ENCODE measurements at regions not wholly inside any gene's neighbourhood (a gene's known extent, or its start where the extent isn't known, plus 50 kb on each side); places are given as distances from the start of the nearest gene placed in this dataset.
"Not testable (repeated sequence)": the region's sequence is repeated elsewhere in the genome, so short reads cannot be mapped to it uniquely, and the experiment has no call there.

DNA sequence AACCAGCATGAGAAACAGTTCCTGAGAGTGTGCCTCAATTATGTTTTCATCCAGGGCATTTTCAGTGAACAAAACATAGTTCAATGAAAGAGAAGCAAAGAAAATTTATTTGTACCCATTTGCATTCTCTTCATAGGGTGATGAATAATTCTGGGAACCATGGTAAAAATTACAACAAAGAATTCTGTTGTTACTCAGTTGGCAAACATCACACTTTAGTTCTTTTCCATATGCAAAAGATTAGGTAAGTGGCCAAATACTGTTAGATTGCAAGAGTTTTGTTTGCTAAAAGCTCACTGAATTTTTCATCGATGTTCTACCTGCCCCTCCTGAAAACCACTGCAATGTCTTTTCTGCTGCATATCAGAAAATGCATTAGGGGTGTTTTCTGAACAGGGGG lies 132.4 kb upstream of the RGS6 start:
- Histone ChIP-seq H3K27ac (no peak overlapping the region), H3K4me3 (no peak overlapping the region), H3K4me1 (no peaks in the 10 kb centered on the region), H3K27me3 (no peaks in the 10 kb centered on the region), H3K36me3 (no peaks in the 10 kb centered on the region), H3K9me3 (no peaks in the 10 kb centered on the region)
- WGBS, 2 donors, result 45 to 62% methylated on average over 1 of the region's 1 CpG
- FAIRE-seq (no peak), DNase-seq (no peak), ATAC-seq (no peak)
- TF ChIP-seq, protein P1, sequence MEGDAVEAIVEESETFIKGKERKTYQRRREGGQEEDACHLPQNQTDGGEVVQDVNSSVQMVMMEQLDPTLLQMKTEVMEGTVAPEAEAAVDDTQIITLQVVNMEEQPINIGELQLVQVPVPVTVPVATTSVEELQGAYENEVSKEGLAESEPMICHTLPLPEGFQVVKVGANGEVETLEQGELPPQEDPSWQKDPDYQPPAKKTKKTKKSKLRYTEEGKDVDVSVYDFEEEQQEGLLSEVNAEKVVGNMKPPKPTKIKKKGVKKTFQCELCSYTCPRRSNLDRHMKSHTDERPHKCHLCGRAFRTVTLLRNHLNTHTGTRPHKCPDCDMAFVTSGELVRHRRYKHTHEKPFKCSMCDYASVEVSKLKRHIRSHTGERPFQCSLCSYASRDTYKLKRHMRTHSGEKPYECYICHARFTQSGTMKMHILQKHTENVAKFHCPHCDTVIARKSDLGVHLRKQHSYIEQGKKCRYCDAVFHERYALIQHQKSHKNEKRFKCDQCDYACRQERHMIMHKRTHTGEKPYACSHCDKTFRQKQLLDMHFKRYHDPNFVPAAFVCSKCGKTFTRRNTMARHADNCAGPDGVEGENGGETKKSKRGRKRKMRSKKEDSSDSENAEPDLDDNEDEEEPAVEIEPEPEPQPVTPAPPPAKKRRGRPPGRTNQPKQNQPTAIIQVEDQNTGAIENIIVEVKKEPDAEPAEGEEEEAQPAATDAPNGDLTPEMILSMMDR (IDR thresholded peaks at IDR 0.05), result no peak
- intact Hi-C loops (cut with DNase I), result no loop called here

DNA sequence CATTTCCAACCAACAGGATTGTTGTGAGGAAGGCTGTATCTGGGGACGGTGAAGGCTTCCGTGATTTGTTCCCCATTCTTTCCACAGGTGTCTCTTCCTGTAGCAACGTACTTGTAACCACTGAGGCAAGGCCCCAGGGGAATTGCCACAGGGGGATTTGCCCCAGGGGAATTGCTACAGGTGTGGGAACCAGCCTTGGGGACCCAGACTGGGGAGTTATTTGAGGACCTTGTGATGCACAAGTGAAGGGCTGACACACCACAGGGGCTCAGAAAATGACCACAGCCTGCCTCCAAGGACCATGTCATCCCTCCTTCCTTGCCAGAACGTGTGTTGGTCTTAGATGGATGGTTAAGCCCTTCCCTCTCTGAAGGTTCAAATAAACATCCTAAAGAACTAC lies 131.4 kb upstream of the RGS6 start:
- no peak for ATAC-seq
- FAIRE-seq, result no peak
- Histone ChIP-seq H3K27me3 (no peaks in the 10 kb centered on the region), H3K9me3 (no peaks in the 10 kb centered on the region), H3K4me3 (no peak overlapping the region), H3K27ac (no peak overlapping the region), H3K36me3 (no peaks in the 10 kb centered on the region), H3K4me1 (no peaks in the 10 kb centered on the region)
- 69 to 79% methylated on average over 4 of the region's 4 CpGs for WGBS, 2 donors
- TF ChIP-seq, protein P1 (IDR thresholded peaks at IDR 0.05), result no peak
- intact Hi-C loops (cut with DNase I), result no loop called here
- no peak for DNase-seq

DNA sequence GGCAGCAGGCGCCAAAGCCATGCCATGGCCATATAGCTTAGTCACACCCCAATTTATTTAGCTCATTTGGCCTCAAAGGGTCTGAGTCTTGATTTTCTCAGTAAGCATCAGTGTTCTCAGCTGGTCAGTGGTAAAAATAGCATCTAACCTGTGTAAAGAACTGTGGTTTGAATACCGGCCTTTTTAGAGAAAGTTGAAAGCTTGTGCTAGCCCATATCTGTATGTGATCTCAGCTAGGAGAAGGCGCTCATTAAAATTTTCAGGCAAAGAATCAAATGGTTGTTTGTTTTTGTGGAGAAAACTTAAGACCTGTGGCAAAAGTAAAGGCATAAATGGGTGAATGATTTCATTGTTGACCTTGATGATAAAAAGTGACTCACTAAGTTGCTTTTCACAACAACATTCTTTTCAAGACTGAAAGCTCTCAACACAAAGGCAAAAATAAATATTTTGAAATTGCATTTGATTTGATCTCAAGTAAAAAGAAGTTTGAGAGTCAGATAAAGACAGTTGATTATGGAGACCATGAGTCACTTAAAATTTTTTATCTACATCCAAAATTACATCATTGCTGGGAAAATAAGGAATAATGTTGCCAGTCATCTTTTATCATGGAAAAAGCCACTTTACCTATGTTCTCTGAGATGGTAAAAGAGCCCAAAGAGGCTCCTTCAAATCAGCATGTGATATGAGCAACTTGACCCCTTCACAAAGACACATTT lies 128.5 kb upstream of the RGS6 start:
- intact Hi-C loops (cut with DNase I), result no loop called here
- no peak overlapping the region for H3K27ac ChIP-seq
- TF ChIP-seq, protein P1 (IDR thresholded peaks at IDR 0.05), result no peak
- ATAC-seq (no peak), DNase-seq (no peak), FAIRE-seq (no peak)
- no peaks in the 10 kb centered on the region for H3K36me3 ChIP-seq
- no peaks in the 10 kb centered on the region for H3K4me1 ChIP-seq
- no peaks in the 10 kb centered on the region for H3K27me3 ChIP-seq
- WGBS, 2 donors, result 68 to 72% methylated on average over 3 of the region's 3 CpGs
- no peaks in the 10 kb centered on the region for H3K9me3 ChIP-seq
- no peak overlapping the region for H3K4me3 ChIP-seq

DNA sequence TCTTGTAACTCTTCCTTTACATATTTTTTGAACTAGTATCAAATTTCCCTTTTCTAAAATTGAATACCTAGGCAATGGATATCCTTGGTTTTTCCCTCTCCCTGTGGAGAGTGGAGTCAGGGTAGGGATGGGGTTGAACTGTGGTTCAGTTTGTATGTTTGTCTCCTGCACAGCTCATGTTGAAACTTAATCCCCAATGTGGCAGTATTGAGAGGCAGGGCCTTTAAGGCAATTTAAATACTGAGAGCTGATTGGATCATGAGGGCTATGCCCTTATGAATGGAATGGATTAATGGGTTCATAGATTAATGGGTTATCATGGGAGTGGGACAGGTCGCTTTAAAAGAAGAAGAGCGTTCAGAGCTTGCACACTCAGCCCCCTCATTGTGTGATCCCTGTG lies 127.2 kb upstream of the RGS6 start:
- ATAC-seq, result no peak
- H3K27me3 ChIP-seq, result no peaks in the 10 kb centered on the region
- no peak for DNase-seq
- FAIRE-seq, result no peak
- no peaks in the 10 kb centered on the region for H3K36me3 ChIP-seq
- H3K9me3 ChIP-seq, result no peaks in the 10 kb centered on the region
- H3K27ac ChIP-seq, result no peak overlapping the region
- TF ChIP-seq, protein P1 (IDR thresholded peaks at IDR 0.05), result no peak
- H3K4me1 ChIP-seq, result no peaks in the 10 kb centered on the region
- intact Hi-C loops (cut with DNase I), result no loop called here
- H3K4me3 ChIP-seq, result no peak overlapping the region
- 76% methylated on average over 2 of the region's 2 CpGs for WGBS, 2 donors

DNA sequence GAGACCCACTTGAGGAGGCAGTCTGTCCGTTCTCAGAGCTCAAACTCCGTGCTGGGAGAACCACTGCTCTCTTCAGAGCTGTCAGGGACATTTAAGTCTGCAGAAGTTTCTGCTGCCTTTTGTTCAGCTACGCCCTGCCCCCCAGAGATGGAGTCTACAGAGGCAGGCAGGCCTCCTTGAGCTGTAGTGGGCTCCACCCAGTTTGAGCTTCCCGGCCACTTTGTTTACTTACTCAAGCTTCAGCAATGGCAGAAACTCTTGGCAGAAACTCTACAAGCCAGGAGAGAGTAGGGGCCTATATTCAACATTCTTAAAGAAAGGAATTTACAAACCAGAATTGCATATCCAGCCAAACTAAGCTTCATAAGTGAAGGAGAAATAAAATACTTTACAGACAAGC lies 125.2 kb upstream of the RGS6 start:
- H3K27ac ChIP-seq; H3K4me3 ChIP-seq; H3K27me3 ChIP-seq; H3K4me1 ChIP-seq; FAIRE-seq; H3K36me3 ChIP-seq; intact Hi-C loops (cut with DNase I); ATAC-seq; H3K9me3 ChIP-seq; DNase-seq: not testable (repeated sequence)
- WGBS, 2 donors, result 41 to 51% methylated on average over 4 of the region's 4 CpGs

DNA sequence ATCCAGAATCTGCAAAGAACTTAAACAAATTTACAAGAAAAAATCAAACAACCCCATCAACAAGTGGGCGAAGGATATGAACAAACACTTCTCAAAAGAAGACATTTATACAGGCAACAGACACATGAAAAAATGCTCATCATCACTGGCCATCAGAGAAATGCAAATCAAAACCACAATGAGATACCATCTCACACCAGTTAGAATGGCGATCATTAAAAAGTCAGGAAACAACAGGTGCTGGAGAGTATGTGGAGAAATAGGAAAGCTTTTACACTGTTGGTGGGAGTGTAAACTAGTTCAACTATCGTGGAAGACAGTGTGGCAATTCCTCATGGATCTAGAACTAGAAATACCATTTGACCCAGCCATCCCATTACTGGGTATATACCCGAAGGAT lies 121.4 kb upstream of the RGS6 start:
- H3K4me1 ChIP-seq; H3K36me3 ChIP-seq; intact Hi-C loops (cut with DNase I); ATAC-seq; H3K27ac ChIP-seq; H3K27me3 ChIP-seq; H3K4me3 ChIP-seq; H3K9me3 ChIP-seq; FAIRE-seq; DNase-seq: not testable (repeated sequence)
- 62 to 72% methylated on average over 4 of the region's 4 CpGs for WGBS, 2 donors
